ENCODE measurements at regions not wholly inside any gene's neighbourhood (a gene's known extent, or its start where the extent isn't known, plus 50 kb on each side); places are given as distances from the start of the nearest gene placed in this dataset.
A peak's percentile ranks its signal among the peaks of the same experiment; 100 is the strongest.

DNA sequence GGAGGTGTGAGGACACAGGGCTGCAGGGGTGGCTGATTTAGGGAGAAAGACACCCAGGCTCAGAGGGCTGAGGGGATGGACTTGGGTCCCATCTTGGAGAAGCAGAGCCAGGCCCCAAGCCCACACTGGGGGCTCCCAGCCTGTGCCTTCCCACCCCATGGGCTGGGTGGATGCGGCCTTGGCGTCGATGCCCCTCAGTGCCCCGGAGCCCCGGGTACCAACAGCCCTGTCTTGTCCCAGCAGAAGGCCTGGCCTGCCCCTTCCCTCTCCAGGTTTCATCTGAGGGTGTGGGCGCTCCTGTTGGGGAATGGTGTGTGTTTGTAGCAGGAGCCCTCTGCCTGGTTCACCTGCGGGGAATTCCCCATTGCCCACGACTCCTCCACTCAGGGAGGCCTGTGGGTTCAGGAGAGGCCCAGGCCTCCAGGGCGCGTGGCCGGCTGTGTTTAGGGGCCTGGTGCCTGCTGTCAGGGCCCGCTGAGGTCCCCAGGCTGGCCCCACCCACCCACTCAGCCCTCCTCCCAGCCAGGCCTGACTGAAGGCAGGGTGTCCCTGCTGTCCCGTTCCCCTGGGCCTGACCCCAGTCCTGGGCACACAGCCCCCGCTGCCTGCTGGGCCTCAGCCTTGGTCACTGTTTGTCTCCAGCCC, 51.1 kb upstream of the BEGAIN start:
- no peak for DNase-seq

DNA sequence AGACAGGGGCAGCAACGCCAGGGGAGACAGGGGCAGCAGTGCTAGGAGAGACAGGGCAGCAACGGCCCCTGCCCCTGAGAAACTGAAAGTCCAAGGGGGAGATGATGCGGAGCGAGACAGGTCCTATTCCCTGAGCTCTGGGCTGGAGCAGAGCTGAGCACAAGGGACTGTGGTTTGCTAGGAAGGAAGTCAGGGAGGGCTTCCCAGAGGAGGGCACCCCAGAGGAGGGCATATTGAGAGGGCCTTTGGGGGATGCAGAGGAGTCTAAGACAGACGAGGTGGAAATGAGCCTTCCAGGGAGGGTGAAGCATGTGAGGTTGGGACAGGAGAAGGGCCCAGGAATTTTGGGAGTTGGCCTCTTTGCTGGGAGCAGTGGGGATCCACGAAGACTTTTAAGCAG, 52.1 kb upstream of the BEGAIN start:
- DNase-seq = no peak

- no peak for DNase-seq
These were observed 53.5 kb upstream of the BEGAIN start for GRCh38 chr14:100640471-100641273.

DNA sequence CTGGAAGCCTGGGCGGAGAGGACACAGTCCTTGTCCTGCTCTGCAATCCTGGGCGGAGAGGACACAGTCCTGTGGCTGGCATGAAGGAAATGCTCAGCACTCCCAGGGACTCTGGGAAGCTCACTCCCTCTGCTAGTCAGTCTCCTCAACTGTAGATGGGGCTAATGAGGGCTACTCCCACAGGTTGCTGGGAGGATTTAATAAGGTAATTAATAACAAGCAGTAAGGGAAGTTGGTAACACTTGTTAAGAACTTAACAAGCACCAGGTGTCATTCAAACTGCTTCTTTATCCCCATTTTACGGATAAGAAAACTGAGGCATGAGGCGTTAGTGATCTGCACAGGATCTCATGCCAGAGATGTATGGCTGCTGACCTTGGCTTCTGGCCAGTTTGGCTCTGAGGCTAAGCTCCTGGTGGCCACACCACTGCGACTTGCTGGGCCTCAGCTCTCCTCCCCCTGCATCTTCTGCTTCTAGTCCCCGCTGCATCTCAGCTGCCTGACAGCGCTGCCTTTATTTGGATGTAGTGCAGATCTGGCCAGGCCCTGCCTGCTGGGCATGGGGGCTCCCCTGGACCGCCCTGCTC, 54.1 kb upstream of the BEGAIN start:
- no peak for DNase-seq

- DNase-seq = no peak
These were observed 56.2 kb upstream of the BEGAIN start for GRCh38 chr14:100643426-100643825.

DNA sequence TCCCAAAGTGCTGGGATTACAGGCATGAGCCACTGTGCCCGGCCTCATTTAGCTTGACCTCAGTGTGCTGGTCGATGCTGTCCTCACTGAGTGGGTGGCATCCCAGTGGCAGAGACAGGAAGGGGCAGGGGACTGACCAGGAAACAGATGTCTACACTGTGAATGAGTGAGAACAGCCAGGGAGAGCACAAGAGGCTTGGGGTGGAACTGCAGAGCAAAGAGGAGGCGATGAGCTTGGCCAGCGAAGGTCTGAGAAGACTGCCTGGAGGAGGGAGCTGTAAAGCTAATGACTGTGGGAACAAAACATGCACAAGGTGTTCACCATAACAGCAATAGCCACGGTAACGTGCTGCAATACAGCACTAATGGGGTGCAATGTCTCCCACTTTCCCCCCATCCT, 57.2 kb upstream of the BEGAIN start:
- no peak for DNase-seq

- no peak for DNase-seq
These were observed 57.6 kb upstream of the BEGAIN start for GRCh38 chr14:100644784-100645183.

- peak; percentile 96 for DNase-seq
These were observed 58.2 kb upstream of the BEGAIN start for GRCh38 chr14:100645196-100645981.

- no peak for DNase-seq
These were observed 58.7 kb upstream of the BEGAIN start for GRCh38 chr14:100645982-100646314.

- no peak for DNase-seq
These were observed 61.4 kb upstream of the BEGAIN start for GRCh38 chr14:100648474-100649172.

- DNase-seq = no peak
These were observed 61.9 kb upstream of the BEGAIN start for GRCh38 chr14:100649173-100649519.

GRCh38 chr14:100651999-100652508, 64.8 kb upstream of the BEGAIN start:
- no peak for DNase-seq

DNA sequence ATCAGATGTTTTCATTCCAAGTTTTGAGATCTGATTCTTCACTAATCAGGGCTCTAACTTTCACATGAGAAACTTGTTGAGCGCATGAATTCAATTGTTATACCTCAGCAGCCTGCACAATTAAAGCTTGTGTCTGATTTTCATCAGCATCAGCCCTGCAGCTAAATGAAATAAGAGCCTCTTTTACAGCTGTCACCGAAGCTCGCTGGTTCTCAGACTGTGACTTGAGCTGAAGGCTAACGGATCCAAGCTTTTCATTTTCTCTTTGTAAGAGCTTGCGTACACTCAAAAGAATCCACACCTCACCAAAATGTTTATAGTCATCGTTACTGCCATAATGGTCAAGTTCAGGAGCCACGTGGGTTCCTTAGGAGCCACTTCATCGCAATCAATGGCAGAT, 65.5 kb upstream of the BEGAIN start:
- DNase-seq = no peak

- no peak for DNase-seq
These were observed 66.2 kb upstream of the BEGAIN start for GRCh38 chr14:100653409-100653808.

- DNase-seq = no peak
These were observed 67.0 kb upstream of the BEGAIN start for GRCh38 chr14:100654025-100654813.

- DNase-seq = peak; percentile 58
These were observed 67.9 kb upstream of the BEGAIN start for GRCh38 chr14:100654814-100655740.

DNA sequence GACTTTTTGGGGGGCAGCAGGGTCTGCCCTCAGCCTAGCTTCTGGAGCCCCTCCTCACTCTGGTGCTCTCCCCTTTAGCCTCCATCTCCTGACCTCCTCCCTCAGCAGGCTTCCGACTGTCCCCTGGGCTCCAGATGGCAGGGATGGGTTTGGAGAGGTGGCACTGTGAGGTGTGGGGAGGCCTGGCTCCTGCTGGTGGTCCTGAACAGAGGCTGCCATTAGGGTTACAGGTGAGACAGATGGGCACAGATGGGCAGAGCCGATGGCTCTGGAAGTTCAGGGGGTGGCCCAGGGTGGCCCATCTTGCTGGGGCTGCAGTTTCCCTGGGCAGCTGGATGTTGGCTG, 68.5 kb upstream of the BEGAIN start:
- no peak for DNase-seq

- no peak for DNase-seq
These were observed 69.7 kb upstream of the DLK1 start for GRCh38 chr14:100656996-100657395.

DNA sequence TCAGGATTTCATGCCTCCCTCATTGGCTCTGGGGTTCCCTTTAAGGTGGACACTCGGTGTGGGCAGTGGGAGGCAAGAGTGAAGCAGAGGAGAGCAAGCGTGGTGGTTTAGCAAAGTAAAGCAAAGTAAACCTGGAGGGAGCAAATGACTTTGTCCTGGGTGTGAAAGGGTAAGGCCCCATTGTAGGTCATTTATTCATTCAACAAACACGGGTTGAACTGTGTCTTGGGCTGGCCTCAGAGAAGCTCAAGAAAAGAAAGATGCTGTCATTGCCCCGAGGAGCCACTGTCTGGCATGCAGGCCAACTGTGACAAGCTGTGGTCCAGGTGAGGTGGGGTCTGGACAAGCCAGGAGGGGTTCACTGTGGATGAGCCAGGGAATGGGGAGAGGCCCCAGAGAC, 68.9 kb upstream of the DLK1 start:
- no peak for DNase-seq

GRCh38 chr14:100658181-100658886, 68.4 kb upstream of the DLK1 start:
- DNase-seq = no peak

All from COR-L47 (cell line).